Astrocyte (in vitro differentiated cells and primary cell): ENCODE measurements at regions not wholly inside any gene's neighbourhood (a gene's known extent, or its start where the extent isn't known, plus 50 kb on each side); places are given as distances from the start of the nearest gene placed in this dataset.
"Not testable (repeated sequence)": the region's sequence is repeated elsewhere in the genome, so short reads cannot be mapped to it uniquely, and the experiment has no call there.

ENCODE experiments used
- EZH2 ChIP-seq: IDR thresholded peaks from 2 replicates; pipeline ENCODE4 v1.6.1; 2012; ENCODE audit warnings: mild to moderate bottlenecking, low read length, inconsistent platforms; ENCODE audit not compliant: insufficient read depth
- TF ChIP-seq, protein P1 (sequence below): IDR thresholded peaks from 2 replicates; pipeline ENCODE4 v1.5.1; 2011; ENCODE audit warnings: low read depth, mild to moderate bottlenecking, inconsistent platforms, low read length, moderate library complexity; ENCODE audit not compliant: insufficient read depth

DNA sequence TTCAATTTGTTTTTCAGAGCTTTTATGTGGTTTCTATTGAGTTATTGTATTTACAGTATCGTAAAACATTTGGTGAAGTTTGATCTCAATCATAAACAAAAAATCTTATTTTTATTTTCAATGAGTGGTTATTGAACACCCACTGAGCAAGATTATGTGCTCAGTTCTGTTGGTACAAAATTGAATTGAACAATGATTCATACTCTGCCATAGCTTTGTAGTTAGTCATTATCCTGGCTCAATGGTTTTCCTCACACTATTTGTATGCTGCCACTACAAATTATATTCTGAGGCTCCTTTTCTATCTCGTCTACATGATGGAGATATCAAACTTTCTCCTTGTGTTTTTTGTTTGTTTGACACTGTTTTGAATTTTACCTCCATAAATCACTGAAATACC is 829.5 kb downstream of the NAP1L3 start:
- TF ChIP-seq EZH2: not testable (repeated sequence)
- TF ChIP-seq, protein P1, sequence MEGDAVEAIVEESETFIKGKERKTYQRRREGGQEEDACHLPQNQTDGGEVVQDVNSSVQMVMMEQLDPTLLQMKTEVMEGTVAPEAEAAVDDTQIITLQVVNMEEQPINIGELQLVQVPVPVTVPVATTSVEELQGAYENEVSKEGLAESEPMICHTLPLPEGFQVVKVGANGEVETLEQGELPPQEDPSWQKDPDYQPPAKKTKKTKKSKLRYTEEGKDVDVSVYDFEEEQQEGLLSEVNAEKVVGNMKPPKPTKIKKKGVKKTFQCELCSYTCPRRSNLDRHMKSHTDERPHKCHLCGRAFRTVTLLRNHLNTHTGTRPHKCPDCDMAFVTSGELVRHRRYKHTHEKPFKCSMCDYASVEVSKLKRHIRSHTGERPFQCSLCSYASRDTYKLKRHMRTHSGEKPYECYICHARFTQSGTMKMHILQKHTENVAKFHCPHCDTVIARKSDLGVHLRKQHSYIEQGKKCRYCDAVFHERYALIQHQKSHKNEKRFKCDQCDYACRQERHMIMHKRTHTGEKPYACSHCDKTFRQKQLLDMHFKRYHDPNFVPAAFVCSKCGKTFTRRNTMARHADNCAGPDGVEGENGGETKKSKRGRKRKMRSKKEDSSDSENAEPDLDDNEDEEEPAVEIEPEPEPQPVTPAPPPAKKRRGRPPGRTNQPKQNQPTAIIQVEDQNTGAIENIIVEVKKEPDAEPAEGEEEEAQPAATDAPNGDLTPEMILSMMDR: not testable (repeated sequence)
